H9 (cell line): ENCODE measurements at regions not wholly inside any gene's neighbourhood (a gene's known extent, or its start where the extent isn't known, plus 50 kb on each side); places are given as distances from the start of the nearest gene placed in this dataset.

Source experiments
- DNase-seq: peaks from one replicate; pipeline ENCODE4 v3.0.0-alpha.2; 2017
- H2AFZ ChIP-seq: one replicate; pipeline ENCODE4 v1.6.1; 2013; ENCODE audit warnings: mild to moderate bottlenecking, low read length, control low read depth, moderate library complexity
- H2AK5ac ChIP-seq: 2 replicates; pipeline ENCODE4 v1.6.1; 2013; ENCODE audit warnings: low read length, control low read depth, mixed read lengths; ENCODE audit not compliant: insufficient read length
- H2BK120ac ChIP-seq: one replicate; pipeline ENCODE4 v1.6.1; 2013; ENCODE audit warnings: low read depth, mild to moderate bottlenecking, low read length, control low read depth, inconsistent platforms; ENCODE audit not compliant: poor library complexity, severe bottlenecking
- H2BK12ac ChIP-seq: 2 replicates; pipeline ENCODE4 v1.6.1; 2013; ENCODE audit warnings: low read length, control low read depth, mixed read lengths, low read depth; ENCODE audit not compliant: insufficient read length
- H2BK15ac ChIP-seq: 2 replicates; pipeline ENCODE4 v1.6.1; 2013; ENCODE audit warnings: low read depth, low read length, control low read depth
- H2BK20ac ChIP-seq: one replicate; pipeline ENCODE4 v1.6.1; 2013; ENCODE audit warnings: low read depth, mild to moderate bottlenecking, low read length, control low read depth, inconsistent platforms; ENCODE audit not compliant: poor library complexity, severe bottlenecking
- H2BK5ac ChIP-seq: 2 replicates; pipeline ENCODE4 v1.6.1; 2013; ENCODE audit warnings: low read length, control low read depth, mixed read lengths; ENCODE audit not compliant: insufficient read length
- H3K14ac ChIP-seq: 2 replicates; pipeline ENCODE4 v1.6.1; 2013; ENCODE audit warnings: low read length, control low read depth; ENCODE audit not compliant: insufficient read depth
- H3K18ac ChIP-seq: 2 replicates; pipeline ENCODE4 v1.6.1; 2013; ENCODE audit warnings: low read depth, mild to moderate bottlenecking, mixed read lengths, low read length, control low read depth; ENCODE audit not compliant: insufficient read length
- H3K23ac ChIP-seq: 2 replicates; pipeline ENCODE4 v1.6.1; 2013; ENCODE audit warnings: low read length, control low read depth, mixed read lengths, low read depth; ENCODE audit not compliant: insufficient read length
- H3K23me2 ChIP-seq: 2 replicates; pipeline ENCODE4 v1.6.1; 2013; ENCODE audit warnings: low read depth, mild to moderate bottlenecking, mixed read lengths, low read length, control low read depth; ENCODE audit not compliant: insufficient read length, poor library complexity, severe bottlenecking
- H3K27ac ChIP-seq: 2 replicates; pipeline ENCODE4 v1.5.1; 2013; ENCODE audit warnings: low read length, control low read depth, mixed read lengths, low read depth; ENCODE audit not compliant: insufficient read length
- H3K27me3 ChIP-seq: 2 replicates; pipeline ENCODE4 v1.6.1; 2013; ENCODE audit warnings: low read length, control low read depth, inconsistent platforms; ENCODE audit not compliant: insufficient read depth
- H3K4ac ChIP-seq: 2 replicates; pipeline ENCODE4 v1.6.1; 2013; ENCODE audit warnings: low read depth, mild to moderate bottlenecking, control low read depth, inconsistent platforms, low read length, moderate library complexity
- H3K4me1 ChIP-seq: 2 replicates; pipeline ENCODE4 v1.6.1; 2013; ENCODE audit warnings: low read length, control low read depth, inconsistent platforms; ENCODE audit not compliant: insufficient read depth
- H3K4me2 ChIP-seq: 2 replicates; pipeline ENCODE4 v1.6.1; 2013; ENCODE audit warnings: low read length, control low read depth, mixed read lengths; ENCODE audit not compliant: insufficient read length, insufficient read depth
- H3K56ac ChIP-seq: 2 replicates; pipeline ENCODE4 v1.6.1; 2013; ENCODE audit warnings: low read depth, mild to moderate bottlenecking, mixed read lengths, low read length, control low read depth; ENCODE audit not compliant: insufficient read length
- H3K79me1 ChIP-seq: 2 replicates; pipeline ENCODE4 v1.6.1; 2013; ENCODE audit warnings: low read depth, mild to moderate bottlenecking, moderate library complexity, low read length, control low read depth, inconsistent platforms; ENCODE audit not compliant: insufficient read depth, poor library complexity, severe bottlenecking
- H3K79me2 ChIP-seq: 2 replicates; pipeline ENCODE4 v1.6.1; 2013; ENCODE audit warnings: low read length, control low read depth, inconsistent platforms; ENCODE audit not compliant: insufficient read depth
- H3K9ac ChIP-seq: 2 replicates; pipeline ENCODE4 v1.6.1; 2013; ENCODE audit warnings: low read length, control low read depth, mixed read lengths; ENCODE audit not compliant: insufficient read length; ENCODE audit errors: extremely low read depth
- H3K9me3 ChIP-seq: one replicate; pipeline ENCODE4 v1.6.1; 2013; ENCODE audit warnings: low read depth, low read length, inconsistent platforms; ENCODE audit not compliant: control insufficient read depth
- H3T11ph ChIP-seq: one replicate; pipeline ENCODE4 v1.6.1; 2013; ENCODE audit warnings: mild to moderate bottlenecking, low read length, control low read depth, inconsistent platforms
- H4K20me1 ChIP-seq: one replicate; pipeline ENCODE4 v1.6.1; 2013; ENCODE audit not compliant: control insufficient read depth, insufficient read length, insufficient read depth
- H4K5ac ChIP-seq: 2 replicates; pipeline ENCODE4 v1.6.1; 2013; ENCODE audit warnings: low read depth, mild to moderate bottlenecking, mixed read lengths, low read length, control low read depth; ENCODE audit not compliant: insufficient read length
- H4K8ac ChIP-seq: replicated peaks from 2 replicates; pipeline ENCODE4 v1.6.1; 2013; ENCODE audit warnings: low read length, control low read depth, mixed read lengths, low read depth; ENCODE audit not compliant: insufficient read length
- H4K91ac ChIP-seq: 2 replicates; pipeline ENCODE4 v1.6.1; 2013; ENCODE audit warnings: low read depth, mild to moderate bottlenecking, moderate library complexity, mixed read lengths, low read length, control low read depth; ENCODE audit not compliant: insufficient read length
- H3K27ac Mint-ChIP-seq, 3 experiments: 2 replicates in 2 of 3; 3 replicates in 1 of 3; pipeline ENCODE4 v1.8.0; 2020 to 2021; ENCODE audit warnings: mixed read lengths in 3 of 3, mild to moderate bottlenecking in 1 of 3, moderate library complexity in 1 of 3
- H3K27me3 Mint-ChIP-seq: 2 replicates; pipeline ENCODE4 v1.8.0; 2021; ENCODE audit warnings: low read depth, mild to moderate bottlenecking, moderate library complexity, mixed read lengths
- H3K36me3 Mint-ChIP-seq, 3 experiments: 2 replicates in 2 of 3; 3 replicates in 1 of 3; pipeline ENCODE4 v1.8.0; 2020 to 2021; ENCODE audit warnings: low read depth in 3 of 3, mixed read lengths in 3 of 3; ENCODE audit not compliant: insufficient read depth in 1 of 3
- H3K4me1 Mint-ChIP-seq, 2 experiments: 2 replicates each; pipeline ENCODE4 v1.8.0; 2020; ENCODE audit warnings: mixed read lengths in 2 of 2
- H3K4me3 Mint-ChIP-seq, 2 experiments: 2 replicates in 1 of 2; 3 replicates in 1 of 2; pipeline ENCODE4 v1.8.0; 2020 to 2021; ENCODE audit warnings: mild to moderate bottlenecking in 2 of 2, mixed read lengths in 2 of 2, moderate library complexity in 1 of 2
- H3K9me3 Mint-ChIP-seq, 2 experiments: 2 replicates in 1 of 2; 3 replicates in 1 of 2; pipeline ENCODE4 v1.8.0; 2020; ENCODE audit warnings: mild to moderate bottlenecking in 2 of 2, mixed read lengths in 2 of 2, moderate library complexity in 1 of 2
- WGBS: extraction: QIAGEN DNeasy Blood & Tissue Kit; methylation state at CpG from one replicate; pipeline ENCODE4 v1.1.7; 2013; ENCODE audit warnings: missing lambda C conversion rate, low lambda C conversion rate, mixed read lengths; ENCODE audit not compliant: insufficient read length; ENCODE audit errors: extremely low coverage; 5-methylcytosine and 5-hydroxymethylcytosine counted together
- TF ChIP-seq, protein P1 (sequence below): fragments of 200-600 bp; sonication (generic); conservative IDR thresholded peaks from 3 replicates; pipeline ENCODE4 v1.8.0; 2021; ENCODE audit warnings: antibody characterized with exemption, mild to moderate bottlenecking

DNA sequence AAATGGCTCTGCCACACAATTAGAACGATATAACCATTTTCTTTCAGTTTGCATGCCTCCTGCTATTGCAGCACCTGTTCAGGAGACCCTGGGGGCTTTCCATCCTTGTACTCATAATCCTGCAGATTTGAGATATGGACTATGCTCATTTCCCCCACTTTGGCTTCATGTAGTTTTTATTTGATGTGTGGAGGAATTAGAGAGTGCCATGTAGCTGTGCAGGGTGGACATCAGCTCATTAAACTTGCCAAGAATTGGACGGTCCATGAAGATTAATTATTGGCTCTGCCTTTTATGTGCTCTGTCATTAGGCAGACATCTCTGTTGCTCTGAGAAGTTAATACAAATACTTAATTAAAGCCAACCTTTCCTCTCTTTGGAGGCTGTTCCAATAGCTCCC, 66.2 kb upstream of the CD83 start:
- Histone ChIP-seq H3K4me2 (no peak overlapping the region), H2AFZ (no peak overlapping the region), H2AK5ac (no peak overlapping the region), H3K4me1 (no peaks in the 10 kb centered on the region), H3K27me3 (no peaks in the 10 kb centered on the region), H2BK15ac (no peak overlapping the region), H4K8ac (no peak overlapping the region), H4K20me1 (no peaks in the 10 kb centered on the region), H4K91ac (no peak overlapping the region), H3K27ac (no peak overlapping the region), H3K23ac (no peak overlapping the region), H3K14ac (no peak overlapping the region), H3K56ac (no peak overlapping the region), H3K9me3 (no peaks in the 10 kb centered on the region), H2BK5ac (no peak overlapping the region), H3K18ac (no peak overlapping the region), H3K79me1 (no peaks in the 10 kb centered on the region), H3K23me2 (no peaks in the 10 kb centered on the region), H3K9ac (no peak overlapping the region), H2BK12ac (no peak overlapping the region), H4K5ac (no peak overlapping the region), H2BK20ac (no peak overlapping the region), H3K79me2 (no peaks in the 10 kb centered on the region), H3T11ph (no peak overlapping the region), H3K4ac (no peak overlapping the region), H2BK120ac (no peak overlapping the region)
- DNase-seq, result no peak
- TF ChIP-seq, protein P1, sequence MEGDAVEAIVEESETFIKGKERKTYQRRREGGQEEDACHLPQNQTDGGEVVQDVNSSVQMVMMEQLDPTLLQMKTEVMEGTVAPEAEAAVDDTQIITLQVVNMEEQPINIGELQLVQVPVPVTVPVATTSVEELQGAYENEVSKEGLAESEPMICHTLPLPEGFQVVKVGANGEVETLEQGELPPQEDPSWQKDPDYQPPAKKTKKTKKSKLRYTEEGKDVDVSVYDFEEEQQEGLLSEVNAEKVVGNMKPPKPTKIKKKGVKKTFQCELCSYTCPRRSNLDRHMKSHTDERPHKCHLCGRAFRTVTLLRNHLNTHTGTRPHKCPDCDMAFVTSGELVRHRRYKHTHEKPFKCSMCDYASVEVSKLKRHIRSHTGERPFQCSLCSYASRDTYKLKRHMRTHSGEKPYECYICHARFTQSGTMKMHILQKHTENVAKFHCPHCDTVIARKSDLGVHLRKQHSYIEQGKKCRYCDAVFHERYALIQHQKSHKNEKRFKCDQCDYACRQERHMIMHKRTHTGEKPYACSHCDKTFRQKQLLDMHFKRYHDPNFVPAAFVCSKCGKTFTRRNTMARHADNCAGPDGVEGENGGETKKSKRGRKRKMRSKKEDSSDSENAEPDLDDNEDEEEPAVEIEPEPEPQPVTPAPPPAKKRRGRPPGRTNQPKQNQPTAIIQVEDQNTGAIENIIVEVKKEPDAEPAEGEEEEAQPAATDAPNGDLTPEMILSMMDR, result no peak
- Mint-ChIP-seq H3K27ac (no peak overlapping the region), H3K4me3 (no peak overlapping the region), H3K27me3 (peaks cover 13% of the 10 kb centered on the region), H3K4me1 (peaks cover 5 to 6% of the 10 kb centered on the region in 2 experiments; a peak in 2 of 4 replicates), H3K9me3 (no peaks in the 10 kb centered on the region), H3K36me3 (no peaks in the 10 kb centered on the region)
- no CpG with 5 or more reads among the region's 2 CpGs for WGBS
